Activated B cell treated with CpG ODN at 0.5 μM for 24 hours (primary cell): ENCODE measurements at regions not wholly inside any gene's neighbourhood (a gene's known extent, or its start where the extent isn't known, plus 50 kb on each side); places are given as distances from the start of the nearest gene placed in this dataset.

Source experiments
- ATAC-seq: fragments of 200-7000 bp; cut with Tn5 transposase; one replicate; pipeline ENCODE4 v1.10.0; 2021; ENCODE audit warnings: low read depth, mild to moderate bottlenecking, moderate library complexity
- CTCF ChIA-PET: fragments of 350-600 bp; sonication (Branson Sonifier 250); formaldehyde crosslinking; loops from one replicate; lab custom pipeline; 2021; ENCODE audit warnings: antibody characterized with exemption; lab: Charles Lee
- POLR2A ChIA-PET: fragments of 350-600 bp; sonication (Branson Sonifier 250); formaldehyde crosslinking; loops from one replicate; lab custom pipeline; 2021; ENCODE audit warnings: antibody characterized with exemption; lab: Charles Lee
- DNase-seq: peaks from one replicate; pipeline ENCODE4 v3.0.0; 2022
- H3K27ac Mint-ChIP-seq: one replicate; pipeline ENCODE4 v1.8.0; 2020; ENCODE audit warnings: mixed read lengths
- H3K27me3 Mint-ChIP-seq: one replicate; pipeline ENCODE4 v1.8.0; 2021; ENCODE audit warnings: mixed read lengths
- H3K36me3 Mint-ChIP-seq: one replicate; pipeline ENCODE4 v1.8.0; 2021; ENCODE audit warnings: low read depth, mixed read lengths
- H3K4me1 Mint-ChIP-seq: one replicate; pipeline ENCODE4 v1.8.0; 2021; ENCODE audit warnings: mixed read lengths
- H3K4me3 Mint-ChIP-seq: one replicate; pipeline ENCODE4 v1.8.0; 2020; ENCODE audit warnings: mild to moderate bottlenecking, mixed read lengths
- H3K9me3 Mint-ChIP-seq: one replicate; pipeline ENCODE4 v1.8.0; 2020; ENCODE audit warnings: mixed read lengths
- CTCF ChIP-seq: fragments of 200-600 bp; IDR thresholded peaks from one replicate; pipeline ENCODE4 v1.8.0; 2022; ENCODE audit warnings: antibody characterized with exemption, mild to moderate bottlenecking
- intact Hi-C: fragments of 100-400 bp; cut with micrococcal nuclease; formaldehyde crosslinking; loops from one replicate; pipeline ENCODE4 v1.15.1; 2024

DNA sequence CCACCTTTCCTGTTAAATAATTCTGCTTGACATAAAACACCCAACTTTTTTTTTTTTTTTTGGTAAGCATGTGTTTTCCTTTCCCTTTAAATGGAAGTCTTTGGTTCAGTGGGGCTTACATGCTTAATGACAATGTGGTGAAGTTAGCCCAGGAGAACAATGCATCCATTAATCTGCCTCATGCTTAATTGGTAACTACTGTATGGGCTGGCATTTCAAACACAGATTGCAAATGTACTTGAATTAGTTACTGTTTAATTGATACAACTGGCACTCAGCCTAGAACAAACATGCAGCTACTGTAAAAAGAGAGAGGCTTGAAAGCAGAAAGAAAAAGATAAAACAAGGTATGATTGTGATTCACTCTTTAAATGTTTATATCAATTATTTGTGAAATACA, 483.6 kb upstream of the NOX3 start:
- Mint-ChIP-seq H3K9me3 (no peaks in the 10 kb centered on the region), H3K36me3 (no peaks in the 10 kb centered on the region), H3K4me1 (no peaks in the 10 kb centered on the region), H3K27ac (no peak overlapping the region), H3K4me3 (no peak overlapping the region), H3K27me3 (no peaks in the 10 kb centered on the region)
- no peak for ATAC-seq
- no peak for DNase-seq
- POLR2A ChIA-PET: no interaction called here
- CTCF ChIA-PET: no interaction called here
- no peak for TF ChIP-seq CTCF
- intact Hi-C loops: no loop called here

DNA sequence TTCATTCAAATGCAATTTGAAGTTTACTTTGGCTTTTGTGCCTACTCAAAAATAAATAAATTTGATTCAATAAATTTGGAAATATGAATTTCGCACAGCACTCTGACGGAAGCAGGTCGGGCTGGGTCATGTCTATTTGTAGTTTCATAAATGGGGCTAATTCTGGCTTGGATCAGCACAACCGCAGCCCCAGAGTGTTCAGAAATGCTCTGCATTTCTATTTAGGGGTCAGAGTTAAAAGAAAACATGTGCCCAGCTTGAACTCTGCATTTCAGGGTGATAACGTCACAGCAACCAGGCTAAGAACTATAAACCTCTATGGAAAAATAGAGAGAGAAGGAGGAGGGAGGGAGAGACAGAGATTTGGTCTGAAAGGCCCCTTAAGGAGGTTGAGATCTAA, 480.9 kb upstream of the NOX3 start:
- Mint-ChIP-seq H3K4me1 (no peaks in the 10 kb centered on the region), H3K27ac (no peak overlapping the region), H3K27me3 (no peaks in the 10 kb centered on the region), H3K4me3 (no peak overlapping the region), H3K36me3 (no peaks in the 10 kb centered on the region), H3K9me3 (no peaks in the 10 kb centered on the region)
- TF ChIP-seq CTCF: no peak
- ChIA-PET POLR2A (no interaction called here), CTCF (no interaction called here)
- ATAC-seq: no peak
- intact Hi-C loops: no loop called here
- no peak for DNase-seq

GRCh38 chr6:155936127-155936526, 480.5 kb upstream of the NOX3 start:
- ChIA-PET POLR2A (no interaction called here), CTCF (interaction anchor here (0.6 kb wide), 1 partner anchor 84 kb away, joined by 3 read pairs; no protein-coding TSS in a partner anchor)

DNA sequence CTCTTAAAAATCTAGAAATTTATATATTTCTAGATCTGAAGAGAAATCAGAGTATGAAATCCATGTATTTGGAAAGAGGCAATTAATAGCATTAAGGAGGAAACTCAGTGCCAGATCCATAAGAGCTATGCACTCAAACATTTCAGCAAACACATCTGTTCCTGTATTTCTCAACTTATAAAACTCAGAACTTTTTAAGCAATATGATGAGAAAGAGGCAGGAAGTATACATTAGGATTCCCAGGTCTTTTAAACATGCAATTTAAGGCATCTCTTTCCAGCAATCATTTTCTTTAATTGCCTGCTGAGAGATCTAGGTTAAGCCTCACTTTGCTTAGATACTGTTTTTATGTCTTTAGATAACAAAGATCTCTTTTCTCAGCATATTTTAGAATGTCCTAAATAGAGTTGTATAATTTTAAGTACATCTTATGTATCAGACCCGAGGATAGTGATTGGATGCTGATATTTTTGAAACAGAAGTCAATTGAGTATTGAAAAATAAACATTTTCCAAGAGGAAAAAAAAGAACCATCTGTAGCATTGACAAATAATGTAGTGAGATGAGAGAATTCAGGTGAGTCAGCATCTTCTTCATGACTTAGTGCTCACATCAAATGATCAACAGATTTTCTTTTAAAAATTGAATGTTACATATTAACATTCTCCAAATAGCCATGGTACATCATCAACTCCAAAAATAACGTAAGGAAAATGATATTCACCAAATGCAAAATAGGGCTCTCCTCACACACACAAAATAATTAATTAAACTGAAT, 461.4 kb upstream of the NOX3 start:
- Mint-ChIP-seq H3K4me1 (no peaks in the 10 kb centered on the region), H3K9me3 (peaks cover 3% of the 10 kb centered on the region), H3K4me3 (no peak overlapping the region), H3K27ac (no peak overlapping the region), H3K27me3 (peaks cover 3% of the 10 kb centered on the region), H3K36me3 (no peaks in the 10 kb centered on the region)
- DNase-seq (no peak), ATAC-seq (no peak)
- POLR2A ChIA-PET: no interaction called here
- CTCF ChIA-PET: no interaction called here
- intact Hi-C loops: no loop called here
- TF ChIP-seq CTCF: no peak

More at GRCh38 chr6:155936127-155936526, 480.5 kb upstream of the NOX3 start:
- TF ChIP-seq CTCF: no peak
- Mint-ChIP-seq H3K9me3 (peaks cover under 1% of the 10 kb centered on the region), H3K4me1 (no peaks in the 10 kb centered on the region), H3K27me3 (no peaks in the 10 kb centered on the region), H3K4me3 (no peak overlapping the region), H3K27ac (no peak overlapping the region), H3K36me3 (no peaks in the 10 kb centered on the region)
- DNase-seq (no peak), ATAC-seq (no peak)
- intact Hi-C loops: no loop called here

DNA sequence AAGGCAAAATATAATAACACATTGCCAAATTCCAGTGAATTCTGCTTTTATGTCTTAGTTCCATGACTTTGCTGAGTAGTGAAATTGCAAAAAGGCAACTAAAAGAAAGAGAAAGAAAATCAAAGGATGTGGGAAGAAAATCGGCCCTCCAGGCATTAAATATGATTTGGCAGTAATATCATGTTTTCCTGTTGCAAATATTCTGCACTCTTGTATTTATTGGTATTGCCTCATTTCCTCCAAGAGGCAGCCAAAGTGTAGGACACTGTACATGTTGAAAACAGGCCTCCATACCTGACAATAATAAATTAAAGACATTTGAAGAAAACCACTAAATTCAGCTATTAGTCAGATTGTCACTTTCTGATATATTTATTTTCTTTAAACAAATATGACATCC, 460.0 kb upstream of the NOX3 start:
- intact Hi-C loops: no loop called here
- CTCF ChIA-PET: no interaction called here
- Mint-ChIP-seq H3K9me3 (peaks cover 6% of the 10 kb centered on the region), H3K4me3 (no peak overlapping the region), H3K27me3 (peaks cover under 1% of the 10 kb centered on the region), H3K4me1 (no peaks in the 10 kb centered on the region), H3K27ac (no peak overlapping the region), H3K36me3 (no peaks in the 10 kb centered on the region)
- ATAC-seq (no peak), DNase-seq (no peak)
- POLR2A ChIA-PET: no interaction called here
- no peak for TF ChIP-seq CTCF
